H1 (cell line): ENCODE measurements at regions not wholly inside any gene's neighbourhood (a gene's known extent, or its start where the extent isn't known, plus 50 kb on each side); places are given as distances from the start of the nearest gene placed in this dataset.

ENCODE experiments used
- CTCF ChIA-PET: fragments of 300-600 bp; sonication (Branson Sonifier 250); formaldehyde crosslinking; loops from one replicate; lab custom pipeline; 2021; ENCODE audit not compliant: partially characterized antibody; lab: Charles Lee
- POLR2A ChIA-PET: fragments of 300-600 bp; sonication (Branson Sonifier 250); formaldehyde crosslinking; loops from one replicate; lab custom pipeline; 2021; ENCODE audit warnings: inconsistent platforms; ENCODE audit not compliant: partially characterized antibody; lab: Charles Lee
- DNase-seq, 2 experiments: peaks; one replicate each; pipeline versions ENCODE4 v3.0.0 to v3.0.0-alpha.2; 2010 to 2022; ENCODE audit warnings: low spot score in 2 of 2, low read depth in 1 of 2, mixed read lengths in 1 of 2
- FAIRE-seq: peaks from 2 replicates; lab custom pipeline; 2011; peaks lifted over from hg19 to GRCh38; lab: Jason Lieb, UNC
- H2AFZ ChIP-seq: 2 replicates; pipeline ENCODE4 v1.8.1; 2012; ENCODE audit warnings: low read length, inconsistent platforms
- H2AK5ac ChIP-seq: 2 replicates; pipeline ENCODE4 v1.6.1; 2013; ENCODE audit warnings: low read depth, low read length
- H2BK120ac ChIP-seq: replicated peaks from 2 replicates; pipeline ENCODE3; 2013; ENCODE audit warnings: low read depth, low read length, inconsistent platforms
- H2BK12ac ChIP-seq: 2 replicates; pipeline ENCODE4 v1.6.1; 2013; ENCODE audit warnings: low read depth, low read length
- H2BK15ac ChIP-seq: 2 replicates; pipeline ENCODE4 v1.6.1; 2013; ENCODE audit warnings: low read length
- H2BK20ac ChIP-seq: 2 replicates; pipeline ENCODE4 v1.6.1; 2013; ENCODE audit warnings: low read length
- H2BK5ac ChIP-seq: 2 replicates; pipeline ENCODE4 v1.6.1; 2013; ENCODE audit warnings: low read depth, low read length
- H3K14ac ChIP-seq: 2 replicates; pipeline ENCODE4 v1.6.1; 2013; ENCODE audit warnings: inconsistent platforms; ENCODE audit not compliant: insufficient read length
- H3K18ac ChIP-seq: 2 replicates; pipeline ENCODE4 v1.6.1; 2013; ENCODE audit warnings: low read length; ENCODE audit errors: extremely low read depth
- H3K23ac ChIP-seq: 2 replicates; pipeline ENCODE4 v1.6.1; 2013; ENCODE audit warnings: inconsistent platforms; ENCODE audit not compliant: insufficient read length
- H3K23me2 ChIP-seq: 2 replicates; pipeline ENCODE4 v1.6.1; 2013; ENCODE audit warnings: low read depth, low read length
- H3K27ac ChIP-seq: 2 replicates; pipeline ENCODE4 v1.6.1; 2011; ENCODE audit warnings: low read depth, low read length, inconsistent platforms
- H3K27me3 ChIP-seq, 4 experiments: replicated peaks in 1 of 4; 1 replicate in 1 of 4; 2 replicates in 3 of 4; pipeline versions ENCODE4 v1.6.1 to v1.8.1; 2011 to 2013; ENCODE audit warnings: low read length in 3 of 4, mild to moderate bottlenecking in 3 of 4, inconsistent platforms in 2 of 4, mixed read lengths in 2 of 4, moderate library complexity in 1 of 4; ENCODE audit not compliant: control insufficient read depth in 3 of 4, insufficient read depth in 3 of 4; ENCODE audit errors: extremely low read depth in 1 of 4
- H3K36me3 ChIP-seq, 4 experiments: 2 replicates each; pipeline versions ENCODE4 v1.6.1 to v1.8.1; 2011 to 2013; ENCODE audit warnings: mild to moderate bottlenecking in 4 of 4, low read length in 3 of 4, moderate library complexity in 2 of 4, control low read depth in 1 of 4, inconsistent platforms in 1 of 4; ENCODE audit not compliant: insufficient read depth in 4 of 4, control insufficient read depth in 2 of 4
- H3K4ac ChIP-seq: replicated peaks from 2 replicates; pipeline ENCODE3; 2013; ENCODE audit warnings: low read length, low read depth, mixed read lengths, inconsistent platforms; ENCODE audit not compliant: insufficient read length
- H3K4me1 ChIP-seq, 4 experiments: replicated peaks in 1 of 4; 1 replicate in 1 of 4; 2 replicates in 3 of 4; pipeline versions ENCODE4 v1.6.1 to v1.8.1; 2011 to 2013; ENCODE audit warnings: low read length in 3 of 4, inconsistent platforms in 2 of 4, mixed read lengths in 1 of 4; ENCODE audit not compliant: insufficient read depth in 4 of 4, control insufficient read depth in 3 of 4
- H3K4me2 ChIP-seq, 2 experiments: 2 replicates each; pipeline versions ENCODE4 v1.6.1 to v1.8.1; 2011 to 2013; ENCODE audit warnings: low read depth in 2 of 2, low read length in 2 of 2, control low read depth in 1 of 2, inconsistent platforms in 1 of 2, mild to moderate bottlenecking in 1 of 2; ENCODE audit not compliant: insufficient read depth in 1 of 2
- H3K4me3 ChIP-seq, 4 experiments: fragments of 200-600, 300-600 bp in 1 of 4; sonication (generic), shearing (Covaris generic), sonication (Bioruptor Twin) in 1 of 4; 2 replicates each; pipeline versions ENCODE4 v1.5.1 to v1.8.1; 2011 to 2016; ENCODE audit warnings: low read length in 4 of 4, low read depth in 3 of 4, control low read depth in 2 of 4, inconsistent platforms in 2 of 4, mild to moderate bottlenecking in 2 of 4, mixed read lengths in 1 of 4, moderate library complexity in 1 of 4; ENCODE audit not compliant: insufficient read depth in 2 of 4; ENCODE audit errors: extremely low read depth in 1 of 4
- H3K56ac ChIP-seq: replicated peaks from 2 replicates; pipeline ENCODE3; 2013; ENCODE audit warnings: low read depth, mild to moderate bottlenecking, mixed read lengths, low read length, inconsistent platforms; ENCODE audit not compliant: insufficient read length
- H3K79me1 ChIP-seq: 2 replicates; pipeline ENCODE4 v1.6.1; 2013; ENCODE audit warnings: low read depth, low read length, control low read depth
- H3K79me2 ChIP-seq, 2 experiments: 2 replicates each; pipeline versions ENCODE4 v1.6.1 to v1.8.1; 2012 to 2013; ENCODE audit warnings: low read length in 2 of 2, mild to moderate bottlenecking in 2 of 2, inconsistent platforms in 1 of 2; ENCODE audit not compliant: insufficient read depth in 2 of 2, control insufficient read depth in 1 of 2
- H3K9ac ChIP-seq, 4 experiments: replicated peaks in 1 of 4; 1 replicate in 1 of 4; 2 replicates in 3 of 4; pipeline versions ENCODE4 v1.6.1 to v1.8.1; 2011 to 2013; ENCODE audit warnings: low read depth in 3 of 4, low read length in 3 of 4, control low read depth in 2 of 4, mild to moderate bottlenecking in 2 of 4, moderate library complexity in 2 of 4, inconsistent platforms in 1 of 4; ENCODE audit errors: extremely low read depth in 1 of 4
- H3K9me3 ChIP-seq, 2 experiments: 2 replicates each; pipeline versions ENCODE4 v1.6.1 to v1.8.1; 2012 to 2013; ENCODE audit warnings: mild to moderate bottlenecking in 2 of 2, moderate library complexity in 2 of 2, control low read depth in 1 of 2, inconsistent platforms in 1 of 2, low read depth in 1 of 2, low read length in 1 of 2, mixed read lengths in 1 of 2; ENCODE audit not compliant: insufficient read depth in 2 of 2
- H4K20me1 ChIP-seq, 2 experiments: replicated peaks in 1 of 2; 2 replicates each; pipeline versions ENCODE3 to v1.8.1; 2011 to 2013; ENCODE audit warnings: inconsistent platforms in 2 of 2, low read length in 2 of 2, mild to moderate bottlenecking in 1 of 2; ENCODE audit not compliant: insufficient read depth in 2 of 2, control insufficient read depth in 1 of 2
- H4K5ac ChIP-seq: 2 replicates; pipeline ENCODE4 v1.6.1; 2013; ENCODE audit warnings: low read length, low read depth, mixed read lengths, inconsistent platforms; ENCODE audit not compliant: insufficient read length
- H4K8ac ChIP-seq: 2 replicates; pipeline ENCODE4 v1.8.0; 2013; ENCODE audit warnings: mild to moderate bottlenecking, moderate library complexity, low read length, inconsistent platforms; ENCODE audit not compliant: insufficient read depth; ENCODE audit errors: extremely low read depth
- H4K91ac ChIP-seq: replicated peaks from 2 replicates; pipeline ENCODE3; 2013; ENCODE audit warnings: low read length, mixed read lengths, inconsistent platforms; ENCODE audit not compliant: insufficient read length
- CHD2 ChIP-seq: IDR thresholded peaks from 2 replicates; pipeline ENCODE4 v1.6.1; 2012; ENCODE audit warnings: low read length, improper control_type of control experiment
- HDAC2 ChIP-seq, 2 experiments: fragments of 300-600 bp in 1 of 2; sonication (generic) in 1 of 2; IDR thresholded peaks; 2 replicates each; pipeline ENCODE4 v1.6.1; 2011 to 2012; ENCODE audit warnings: low read depth in 2 of 2, low read length in 2 of 2, mild to moderate bottlenecking in 2 of 2, moderate library complexity in 2 of 2, borderline replicate concordance in 1 of 2, inconsistent platforms in 1 of 2
- KDM4A ChIP-seq: IDR thresholded peaks from one replicate; pipeline ENCODE4 v1.7.1; 2012; ENCODE audit warnings: low read depth, mild to moderate bottlenecking, moderate library complexity, low read length, inconsistent platforms; ENCODE audit not compliant: severe bottlenecking
- POU5F1 ChIP-seq: IDR thresholded peaks from 2 replicates; pipeline ENCODE4 v1.6.1; 2011; ENCODE audit warnings: low read depth, mild to moderate bottlenecking, low read length, moderate library complexity
- RFX5 ChIP-seq: IDR thresholded peaks from 2 replicates; pipeline ENCODE4 v1.6.1; 2011; ENCODE audit warnings: low read depth, low read length, improper control_type of control experiment, borderline replicate concordance
- RXRA ChIP-seq: IDR thresholded peaks from 2 replicates; pipeline ENCODE4 v1.6.1; 2011; ENCODE audit warnings: low read depth, mild to moderate bottlenecking, low read length, moderate library complexity; ENCODE audit not compliant: insufficient read depth
- SAP30 ChIP-seq: fragments of 300-600 bp; sonication (generic); IDR thresholded peaks from 2 replicates; pipeline ENCODE4 v1.7.1; 2012; ENCODE audit warnings: low read length, moderate library complexity, mild to moderate bottlenecking, inconsistent platforms; ENCODE audit not compliant: insufficient read depth, insufficient replicate concordance
- SIRT6 ChIP-seq: IDR thresholded peaks from one replicate; pipeline ENCODE4 v1.7.1; 2012; ENCODE audit warnings: low read length, inconsistent platforms
- TBP ChIP-seq: IDR thresholded peaks from 2 replicates; pipeline ENCODE4 v1.6.1; 2011; ENCODE audit warnings: low read depth, low read length, improper control_type of control experiment
- USF2 ChIP-seq: IDR thresholded peaks from 2 replicates; pipeline ENCODE4 v1.6.1; 2011; ENCODE audit warnings: low read length, improper control_type of control experiment
- WGBS, 2 experiments: shearing (Covaris generic) in 1 of 2; methylation state at CpG; one replicate each; pipeline versions ENCODE4 v1.1.6 to v1.1.7; 2013 to 2015; ENCODE audit warnings: low lambda C conversion rate in 2 of 2, mixed read lengths in 2 of 2, inconsistent platforms in 1 of 2, low coverage in 1 of 2, missing lambda C conversion rate in 1 of 2; ENCODE audit not compliant: insufficient replicate concordance in 2 of 2, insufficient coverage in 1 of 2, insufficient read length in 1 of 2; ENCODE audit errors: extremely low coverage in 1 of 2, missing lambda C conversion rate in 1 of 2; 5-methylcytosine and 5-hydroxymethylcytosine counted together

- H3K4me2 ChIP-seq = no peak overlapping the region
- peak overlapping the region; percentile 36; the same call in 1 of the 2 replicates for H2BK15ac ChIP-seq
- peak overlapping the region; percentile 53; the same call in 1 of the 2 replicates for H2BK5ac ChIP-seq
- H4K20me1 ChIP-seq = no peaks in the 10 kb centered on the region
- H3K4me1 ChIP-seq = peaks cover 5 to 18% (median 8%) of the 10 kb centered on the region in 4 experiments
- H3K4me3 ChIP-seq = no peak overlapping the region
- FAIRE-seq (no peak), DNase-seq (no peak)
- peak overlapping the region; percentile 69; the same call in 1 of the 2 replicates for H2BK12ac ChIP-seq
- H3K23me2 ChIP-seq = no peaks in the 10 kb centered on the region
- ChIA-PET POLR2A (interaction anchor here (0.9 to 1.5 kb wide), 4 partner anchors 79 to 113 kb away, joined by 3 read pairs; no protein-coding TSS in a partner anchor), CTCF (interaction anchor here (1.6 to 3.1 kb wide), 5 partner anchors 9 to 110 kb away, joined by 3 to 10 read pairs (median 7); no protein-coding TSS in a partner anchor)
- H2BK120ac ChIP-seq = no peak overlapping the region
- 89% methylated on average over 19 of the region's 19 CpGs; no CpG with 5 or more reads in 1 of the 2 experiments for WGBS, 2 experiments
- H3K9me3 ChIP-seq = peaks cover 12 to 14% of the 10 kb centered on the region in 2 experiments
- no peak overlapping the region for H2AFZ ChIP-seq
- no peak overlapping the region for H3K56ac ChIP-seq
- no peak overlapping the region for H3K27ac ChIP-seq
- H4K8ac ChIP-seq = 0 out of 2 replicates have a peak overlapping the region, but pooled peaks have one; percentile 5
- H3K23ac ChIP-seq = no peak overlapping the region
- H2AK5ac ChIP-seq = peak overlapping the region; percentile 17; the same call in 1 of the 2 replicates
- 0 out of 2 replicates have a peak overlapping the region, but pooled peaks have one; percentile 55 for H2BK20ac ChIP-seq
- H3K79me1 ChIP-seq = no peaks in the 10 kb centered on the region
- H3K14ac ChIP-seq = no peak overlapping the region
- H3K18ac ChIP-seq = 0 out of 2 replicates have a peak overlapping the region, but pooled peaks have one; percentile 41
- no peak overlapping the region for H3K4ac ChIP-seq
- H3K27me3 ChIP-seq = no peaks in the 10 kb centered on the region
- H4K91ac ChIP-seq = peak overlapping the region; percentile 12
- no peaks in the 10 kb centered on the region for H3K79me2 ChIP-seq
- H3K36me3 ChIP-seq = no peaks in the 10 kb centered on the region
- H4K5ac ChIP-seq = no peak overlapping the region
- no peak overlapping the region; a peak in 1 of 7 replicates for H3K9ac ChIP-seq
- TF ChIP-seq SAP30 (no peak), SIRT6 (no peak), RFX5 (no peak), RXRA (no peak), TBP (no peak), KDM4A (no peak), POU5F1 (no peak), USF2 (no peak), CHD2 (no peak), HDAC2 (IDR thresholded peaks at IDR 0.05; ENCODE audit: borderline replicate concordance in 1 of 2, low read depth in 2 of 2, low read length in 2 of 2) (no peak)
Observed at GRCh38 chr12:124653169-124653931, 85.9 kb upstream of the NCOR2 start.
